DND-41 (cell line): ENCODE measurements at regions not wholly inside any gene's neighbourhood (a gene's known extent, or its start where the extent isn't known, plus 50 kb on each side); places are given as distances from the start of the nearest gene placed in this dataset.

Experiments
- EZH2 ChIP-seq: IDR thresholded peaks from 3 replicates; pipeline ENCODE4 v1.6.1; 2012; ENCODE audit warnings: borderline replicate concordance, low read depth, mild to moderate bottlenecking, moderate library complexity, low read length, inconsistent platforms; ENCODE audit not compliant: severe bottlenecking
- TF ChIP-seq, protein P1 (sequence below): IDR thresholded peaks from 2 replicates; pipeline ENCODE4 v1.5.1; 2012; ENCODE audit warnings: borderline replicate concordance, low read length, moderate library complexity, mild to moderate bottlenecking; ENCODE audit not compliant: poor library complexity, severe bottlenecking; ENCODE audit errors: extremely low read depth

DNA sequence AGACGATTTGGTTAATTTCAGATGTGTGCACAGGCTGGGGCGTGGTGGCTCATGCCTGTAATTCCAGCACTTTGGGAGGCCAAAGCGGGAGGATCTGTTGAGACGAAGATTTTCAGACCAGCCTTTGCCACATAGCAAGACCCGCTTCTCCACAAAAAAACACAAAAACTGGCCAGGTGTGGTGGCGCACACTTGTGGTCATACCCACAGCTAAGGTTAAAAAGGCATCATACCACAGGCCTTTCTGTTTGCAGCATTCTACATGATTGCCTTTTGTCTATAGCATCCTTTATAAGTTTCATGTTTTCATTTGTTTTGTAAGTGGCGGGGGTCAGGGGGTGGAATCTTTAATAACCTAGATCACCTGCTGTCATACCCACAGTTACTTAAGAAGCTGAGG is 239.9 kb upstream of the NOX3 start:
- TF ChIP-seq, protein P1, sequence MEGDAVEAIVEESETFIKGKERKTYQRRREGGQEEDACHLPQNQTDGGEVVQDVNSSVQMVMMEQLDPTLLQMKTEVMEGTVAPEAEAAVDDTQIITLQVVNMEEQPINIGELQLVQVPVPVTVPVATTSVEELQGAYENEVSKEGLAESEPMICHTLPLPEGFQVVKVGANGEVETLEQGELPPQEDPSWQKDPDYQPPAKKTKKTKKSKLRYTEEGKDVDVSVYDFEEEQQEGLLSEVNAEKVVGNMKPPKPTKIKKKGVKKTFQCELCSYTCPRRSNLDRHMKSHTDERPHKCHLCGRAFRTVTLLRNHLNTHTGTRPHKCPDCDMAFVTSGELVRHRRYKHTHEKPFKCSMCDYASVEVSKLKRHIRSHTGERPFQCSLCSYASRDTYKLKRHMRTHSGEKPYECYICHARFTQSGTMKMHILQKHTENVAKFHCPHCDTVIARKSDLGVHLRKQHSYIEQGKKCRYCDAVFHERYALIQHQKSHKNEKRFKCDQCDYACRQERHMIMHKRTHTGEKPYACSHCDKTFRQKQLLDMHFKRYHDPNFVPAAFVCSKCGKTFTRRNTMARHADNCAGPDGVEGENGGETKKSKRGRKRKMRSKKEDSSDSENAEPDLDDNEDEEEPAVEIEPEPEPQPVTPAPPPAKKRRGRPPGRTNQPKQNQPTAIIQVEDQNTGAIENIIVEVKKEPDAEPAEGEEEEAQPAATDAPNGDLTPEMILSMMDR = no peak
- no peak for TF ChIP-seq EZH2
